HFFc6 (cell line): ENCODE measurements at regions not wholly inside any gene's neighbourhood (a gene's known extent, or its start where the extent isn't known, plus 50 kb on each side); places are given as distances from the start of the nearest gene placed in this dataset.

ENCODE experiments used
- DNase-seq: peaks from one replicate; pipeline ENCODE4 v3.0.0-alpha.2; 2018
- H3K27ac Mint-ChIP-seq: 2 replicates; pipeline ENCODE4 v1.8.0; 2020; ENCODE audit warnings: mild to moderate bottlenecking, mixed read lengths
- H3K27me3 Mint-ChIP-seq: 2 replicates; pipeline ENCODE4 v1.8.0; 2021; ENCODE audit warnings: mild to moderate bottlenecking, moderate library complexity, mixed read lengths; ENCODE audit not compliant: insufficient read depth
- H3K36me3 Mint-ChIP-seq: 2 replicates; pipeline ENCODE4 v1.8.0; 2021; ENCODE audit warnings: low read depth, mixed read lengths
- H3K4me1 Mint-ChIP-seq: 2 replicates; pipeline ENCODE4 v1.8.0; 2020; ENCODE audit warnings: low read depth, mixed read lengths
- H3K4me3 Mint-ChIP-seq: 2 replicates; pipeline ENCODE4 v1.8.0; 2020; ENCODE audit warnings: mild to moderate bottlenecking, moderate library complexity, mixed read lengths
- H3K9me3 Mint-ChIP-seq: 2 replicates; pipeline ENCODE4 v1.8.0; 2020; ENCODE audit warnings: mild to moderate bottlenecking, mixed read lengths
- TF ChIP-seq, protein P1 (sequence below): fragments of 200-600 bp; sonication (generic); IDR thresholded peaks from 2 replicates; pipeline ENCODE4 v1.5.0; 2021; ENCODE audit warnings: antibody characterized with exemption, mild to moderate bottlenecking

DNA sequence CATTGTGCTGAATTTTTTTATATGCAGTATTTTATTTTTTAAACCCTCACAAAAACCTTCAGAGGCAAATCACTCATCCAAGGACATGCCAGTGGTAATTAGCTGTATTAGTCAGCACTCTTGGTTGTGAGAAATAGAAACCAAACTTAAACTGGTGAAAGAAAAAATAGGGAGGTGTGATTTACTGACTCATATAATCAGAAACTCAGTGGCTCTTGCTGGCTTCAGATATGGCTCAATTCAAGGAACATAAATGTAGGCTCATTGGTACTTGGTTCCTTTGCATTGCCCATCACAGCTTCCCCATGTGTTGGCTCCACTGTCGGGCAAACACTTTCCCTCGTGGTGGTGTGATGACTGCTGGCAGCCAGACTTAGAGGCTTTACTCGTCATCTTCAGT is 497.2 kb downstream of the MAT2B start:
- Mint-ChIP-seq H3K27ac (no peak overlapping the region), H3K4me1 (peaks cover 7% of the 10 kb centered on the region; the same call in 1 of the 2 replicates), H3K4me3 (peak overlapping the region; percentile 14; the same call in 1 of the 2 replicates), H3K9me3 (no peaks in the 10 kb centered on the region), H3K36me3 (no peaks in the 10 kb centered on the region), H3K27me3 (no peaks in the 10 kb centered on the region)
- DNase-seq, result no peak
- TF ChIP-seq, protein P1, sequence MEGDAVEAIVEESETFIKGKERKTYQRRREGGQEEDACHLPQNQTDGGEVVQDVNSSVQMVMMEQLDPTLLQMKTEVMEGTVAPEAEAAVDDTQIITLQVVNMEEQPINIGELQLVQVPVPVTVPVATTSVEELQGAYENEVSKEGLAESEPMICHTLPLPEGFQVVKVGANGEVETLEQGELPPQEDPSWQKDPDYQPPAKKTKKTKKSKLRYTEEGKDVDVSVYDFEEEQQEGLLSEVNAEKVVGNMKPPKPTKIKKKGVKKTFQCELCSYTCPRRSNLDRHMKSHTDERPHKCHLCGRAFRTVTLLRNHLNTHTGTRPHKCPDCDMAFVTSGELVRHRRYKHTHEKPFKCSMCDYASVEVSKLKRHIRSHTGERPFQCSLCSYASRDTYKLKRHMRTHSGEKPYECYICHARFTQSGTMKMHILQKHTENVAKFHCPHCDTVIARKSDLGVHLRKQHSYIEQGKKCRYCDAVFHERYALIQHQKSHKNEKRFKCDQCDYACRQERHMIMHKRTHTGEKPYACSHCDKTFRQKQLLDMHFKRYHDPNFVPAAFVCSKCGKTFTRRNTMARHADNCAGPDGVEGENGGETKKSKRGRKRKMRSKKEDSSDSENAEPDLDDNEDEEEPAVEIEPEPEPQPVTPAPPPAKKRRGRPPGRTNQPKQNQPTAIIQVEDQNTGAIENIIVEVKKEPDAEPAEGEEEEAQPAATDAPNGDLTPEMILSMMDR, result no peak

DNA sequence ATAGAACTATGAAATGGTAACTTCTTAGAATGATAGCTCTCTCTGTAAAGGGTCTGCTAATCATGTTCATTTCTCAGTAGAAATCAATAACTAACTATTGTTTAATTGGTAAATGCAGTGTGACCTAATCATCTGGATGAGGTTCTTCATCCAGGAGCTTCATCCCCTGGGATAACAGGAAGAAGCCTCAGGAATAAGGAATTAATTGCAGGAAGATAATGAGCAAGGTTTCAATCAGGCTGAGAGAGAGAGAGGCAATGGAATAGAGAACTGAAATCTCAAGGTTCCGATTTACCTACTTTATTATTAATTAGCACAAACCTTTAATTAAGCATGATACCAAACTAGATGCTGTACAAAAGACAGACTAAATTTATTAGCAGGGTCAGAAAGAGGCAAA is 499.7 kb downstream of the MAT2B start:
- H3K36me3 Mint-ChIP-seq, result no peaks in the 10 kb centered on the region
- no peak overlapping the region for H3K27ac Mint-ChIP-seq
- no peaks in the 10 kb centered on the region for H3K9me3 Mint-ChIP-seq
- TF ChIP-seq, protein P1, result no peak
- no peak for DNase-seq
- no peaks in the 10 kb centered on the region for H3K27me3 Mint-ChIP-seq
- H3K4me1 Mint-ChIP-seq, result peaks cover 12% of the 10 kb centered on the region; the same call in 1 of the 2 replicates
- no peak overlapping the region for H3K4me3 Mint-ChIP-seq

DNA sequence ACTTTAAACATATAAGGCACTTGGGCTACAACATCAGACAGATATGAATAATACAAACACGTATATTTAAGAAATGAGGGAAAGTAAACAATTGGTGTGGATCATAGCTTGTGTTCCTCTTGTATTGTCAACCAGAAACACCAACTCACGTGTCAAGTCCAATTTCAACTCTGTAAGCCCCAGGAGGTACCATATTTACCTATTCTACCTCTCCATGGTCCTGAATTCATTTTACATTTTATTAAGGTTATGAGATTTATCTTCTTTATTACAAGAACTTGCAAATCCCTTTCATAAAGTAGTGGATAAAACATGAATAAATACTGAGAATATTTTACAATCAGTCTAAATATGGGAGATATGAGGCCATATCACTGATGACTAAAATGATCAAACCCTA is 501.6 kb downstream of the MAT2B start:
- Mint-ChIP-seq H3K36me3 (no peaks in the 10 kb centered on the region), H3K4me1 (peaks cover 12% of the 10 kb centered on the region; the same call in 1 of the 2 replicates), H3K27ac (no peak overlapping the region), H3K27me3 (no peaks in the 10 kb centered on the region), H3K4me3 (no peak overlapping the region), H3K9me3 (no peaks in the 10 kb centered on the region)
- TF ChIP-seq, protein P1, result no peak
- DNase-seq, result no peak

DNA sequence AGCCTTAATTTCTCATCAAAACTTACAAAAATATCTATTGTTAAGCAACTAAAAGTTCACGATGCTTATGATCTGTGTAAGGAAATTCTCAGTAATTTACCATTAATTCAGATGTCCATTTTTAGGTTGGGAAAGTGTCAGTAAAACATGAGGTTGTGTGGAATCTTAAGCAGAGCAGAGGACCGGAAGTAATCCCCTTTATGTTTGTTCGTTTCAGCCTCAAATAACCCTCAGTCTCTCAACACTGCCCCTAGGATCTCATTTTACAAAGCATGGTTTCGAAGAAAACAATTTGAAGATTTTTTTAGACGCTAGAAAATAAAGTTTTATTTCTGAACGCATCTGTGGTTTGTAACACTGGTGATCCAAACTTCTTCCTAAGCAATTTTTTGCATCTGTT is 504.2 kb downstream of the MAT2B start:
- Mint-ChIP-seq H3K36me3 (no peaks in the 10 kb centered on the region), H3K4me1 (peaks cover 15% of the 10 kb centered on the region; the same call in 1 of the 2 replicates)
- no peak for DNase-seq

DNA sequence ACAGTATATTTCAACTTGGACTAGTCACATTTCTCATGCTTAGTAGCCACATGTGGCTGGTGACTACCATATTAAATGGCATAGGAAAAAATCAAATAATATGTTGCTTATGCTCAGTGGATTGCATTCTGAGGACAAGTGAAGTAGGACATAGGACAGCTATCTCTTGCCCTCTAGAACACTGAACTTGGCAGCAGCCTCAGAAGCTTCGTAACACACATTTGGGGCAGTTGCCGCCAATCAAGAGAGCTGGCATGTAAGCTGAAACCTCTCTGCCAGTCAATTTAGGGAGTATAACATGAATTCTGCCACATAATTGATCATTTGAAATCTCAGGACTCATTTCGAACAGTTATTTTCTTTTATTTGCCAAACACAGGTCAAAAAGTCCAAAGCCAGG is 505.5 kb downstream of the MAT2B start:
- H3K4me1 Mint-ChIP-seq, result peaks cover 20% of the 10 kb centered on the region; the same call in 1 of the 2 replicates
- TF ChIP-seq, protein P1, result no peak
- H3K27ac Mint-ChIP-seq, result no peak overlapping the region
- no peak for DNase-seq
- H3K36me3 Mint-ChIP-seq, result no peaks in the 10 kb centered on the region
- H3K4me3 Mint-ChIP-seq, result no peak overlapping the region
- no peaks in the 10 kb centered on the region for H3K9me3 Mint-ChIP-seq
- H3K27me3 Mint-ChIP-seq, result peaks cover 3% of the 10 kb centered on the region; the same call in 1 of the 2 replicates

More for the DNA sequence above, 504.2 kb downstream of the MAT2B start:
- Mint-ChIP-seq H3K27me3 (no peaks in the 10 kb centered on the region; the same call in 1 of the 2 replicates), H3K27ac (no peak overlapping the region), H3K9me3 (no peaks in the 10 kb centered on the region), H3K4me3 (no peak overlapping the region)
- TF ChIP-seq, protein P1, result no peak

DNA sequence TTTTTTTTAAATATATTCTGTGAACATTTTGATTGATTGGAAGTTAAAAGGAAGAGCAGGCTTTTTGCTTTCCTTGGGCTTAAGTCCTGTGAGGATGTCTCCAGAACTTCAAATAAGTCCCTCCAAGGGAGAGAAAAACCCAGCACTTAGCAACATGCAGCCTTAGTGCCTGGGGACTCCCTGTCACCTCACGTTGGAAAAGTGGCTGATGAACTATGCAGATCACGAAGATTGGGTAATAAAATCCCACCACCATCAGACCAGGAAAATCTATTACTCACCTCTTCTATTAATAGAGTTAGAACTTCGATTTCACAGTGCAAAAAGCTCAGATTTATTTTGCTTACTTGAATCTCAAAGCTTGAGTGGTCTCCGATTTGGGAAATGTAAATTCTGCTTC is 507.0 kb downstream of the MAT2B start:
- no peak overlapping the region for H3K27ac Mint-ChIP-seq
- TF ChIP-seq, protein P1, result no peak

More for the DNA sequence above, 507.0 kb downstream of the MAT2B start:
- Mint-ChIP-seq H3K4me3 (no peak overlapping the region), H3K9me3 (no peaks in the 10 kb centered on the region), H3K4me1 (peaks cover 20% of the 10 kb centered on the region; the same call in 1 of the 2 replicates), H3K27me3 (peaks cover 3% of the 10 kb centered on the region; the same call in 1 of the 2 replicates), H3K36me3 (no peaks in the 10 kb centered on the region)
- no peak for DNase-seq
